ENCODE measurements at regions not wholly inside any gene's neighbourhood (a gene's known extent, or its start where the extent isn't known, plus 50 kb on each side); places are given as distances from the start of the nearest gene placed in this dataset.

DNA sequence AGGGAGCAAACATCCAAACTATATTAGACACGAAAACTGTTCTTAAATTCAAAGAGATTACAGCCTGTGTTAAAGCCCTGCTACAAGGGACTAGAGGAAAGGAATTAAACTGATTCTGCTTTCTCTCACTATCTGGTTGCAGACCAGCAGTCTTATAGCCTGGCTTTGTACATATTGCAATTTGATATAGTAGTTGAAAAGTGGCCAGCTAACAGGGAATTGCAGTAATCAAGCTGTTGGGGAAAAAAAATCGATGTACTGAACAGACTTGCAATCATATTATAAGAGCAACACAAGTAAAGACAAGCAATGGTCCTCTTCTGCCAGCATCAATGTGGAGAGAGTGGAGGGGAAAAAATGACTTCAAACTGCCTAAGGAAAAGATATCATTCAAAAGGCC is 364.4 kb upstream of the EPHA5 start:
- DNase-seq (ENCODE audit: low read depth in 1 of 2, low spot score in 1 of 2), result no peak
- TF ChIP-seq, protein P1, sequence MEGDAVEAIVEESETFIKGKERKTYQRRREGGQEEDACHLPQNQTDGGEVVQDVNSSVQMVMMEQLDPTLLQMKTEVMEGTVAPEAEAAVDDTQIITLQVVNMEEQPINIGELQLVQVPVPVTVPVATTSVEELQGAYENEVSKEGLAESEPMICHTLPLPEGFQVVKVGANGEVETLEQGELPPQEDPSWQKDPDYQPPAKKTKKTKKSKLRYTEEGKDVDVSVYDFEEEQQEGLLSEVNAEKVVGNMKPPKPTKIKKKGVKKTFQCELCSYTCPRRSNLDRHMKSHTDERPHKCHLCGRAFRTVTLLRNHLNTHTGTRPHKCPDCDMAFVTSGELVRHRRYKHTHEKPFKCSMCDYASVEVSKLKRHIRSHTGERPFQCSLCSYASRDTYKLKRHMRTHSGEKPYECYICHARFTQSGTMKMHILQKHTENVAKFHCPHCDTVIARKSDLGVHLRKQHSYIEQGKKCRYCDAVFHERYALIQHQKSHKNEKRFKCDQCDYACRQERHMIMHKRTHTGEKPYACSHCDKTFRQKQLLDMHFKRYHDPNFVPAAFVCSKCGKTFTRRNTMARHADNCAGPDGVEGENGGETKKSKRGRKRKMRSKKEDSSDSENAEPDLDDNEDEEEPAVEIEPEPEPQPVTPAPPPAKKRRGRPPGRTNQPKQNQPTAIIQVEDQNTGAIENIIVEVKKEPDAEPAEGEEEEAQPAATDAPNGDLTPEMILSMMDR (IDR thresholded peaks at IDR 0.05; ENCODE audit: insufficient read depth, low read length), result no peak
- TF ChIP-seq POLR2AphosphoS5 (IDR thresholded peaks at IDR 0.05; ENCODE audit: low read depth), result no peak
- TF ChIP-seq, protein P2, sequence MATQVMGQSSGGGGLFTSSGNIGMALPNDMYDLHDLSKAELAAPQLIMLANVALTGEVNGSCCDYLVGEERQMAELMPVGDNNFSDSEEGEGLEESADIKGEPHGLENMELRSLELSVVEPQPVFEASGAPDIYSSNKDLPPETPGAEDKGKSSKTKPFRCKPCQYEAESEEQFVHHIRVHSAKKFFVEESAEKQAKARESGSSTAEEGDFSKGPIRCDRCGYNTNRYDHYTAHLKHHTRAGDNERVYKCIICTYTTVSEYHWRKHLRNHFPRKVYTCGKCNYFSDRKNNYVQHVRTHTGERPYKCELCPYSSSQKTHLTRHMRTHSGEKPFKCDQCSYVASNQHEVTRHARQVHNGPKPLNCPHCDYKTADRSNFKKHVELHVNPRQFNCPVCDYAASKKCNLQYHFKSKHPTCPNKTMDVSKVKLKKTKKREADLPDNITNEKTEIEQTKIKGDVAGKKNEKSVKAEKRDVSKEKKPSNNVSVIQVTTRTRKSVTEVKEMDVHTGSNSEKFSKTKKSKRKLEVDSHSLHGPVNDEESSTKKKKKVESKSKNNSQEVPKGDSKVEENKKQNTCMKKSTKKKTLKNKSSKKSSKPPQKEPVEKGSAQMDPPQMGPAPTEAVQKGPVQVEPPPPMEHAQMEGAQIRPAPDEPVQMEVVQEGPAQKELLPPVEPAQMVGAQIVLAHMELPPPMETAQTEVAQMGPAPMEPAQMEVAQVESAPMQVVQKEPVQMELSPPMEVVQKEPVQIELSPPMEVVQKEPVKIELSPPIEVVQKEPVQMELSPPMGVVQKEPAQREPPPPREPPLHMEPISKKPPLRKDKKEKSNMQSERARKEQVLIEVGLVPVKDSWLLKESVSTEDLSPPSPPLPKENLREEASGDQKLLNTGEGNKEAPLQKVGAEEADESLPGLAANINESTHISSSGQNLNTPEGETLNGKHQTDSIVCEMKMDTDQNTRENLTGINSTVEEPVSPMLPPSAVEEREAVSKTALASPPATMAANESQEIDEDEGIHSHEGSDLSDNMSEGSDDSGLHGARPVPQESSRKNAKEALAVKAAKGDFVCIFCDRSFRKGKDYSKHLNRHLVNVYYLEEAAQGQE (IDR thresholded peaks at IDR 0.05; ENCODE audit: insufficient replicate concordance, low read depth), result no peak
- TF ChIP-seq GABPA (IDR thresholded peaks at IDR 0.05; ENCODE audit: low read depth), result no peak
- TF ChIP-seq SPI1 (IDR thresholded peaks at IDR 0.05; ENCODE audit: borderline replicate concordance, low read depth), result no peak
- H3K27ac ChIP-seq (replicated peaks), result no peak overlapping the region
- H3K4me3 ChIP-seq (replicated peaks; ENCODE audit: insufficient read depth, low read length), result no peak overlapping the region
- no peaks in the 10 kb centered on the region for H3K27me3 ChIP-seq (ENCODE audit: insufficient read depth, poor library complexity, severe bottlenecking)

DNA sequence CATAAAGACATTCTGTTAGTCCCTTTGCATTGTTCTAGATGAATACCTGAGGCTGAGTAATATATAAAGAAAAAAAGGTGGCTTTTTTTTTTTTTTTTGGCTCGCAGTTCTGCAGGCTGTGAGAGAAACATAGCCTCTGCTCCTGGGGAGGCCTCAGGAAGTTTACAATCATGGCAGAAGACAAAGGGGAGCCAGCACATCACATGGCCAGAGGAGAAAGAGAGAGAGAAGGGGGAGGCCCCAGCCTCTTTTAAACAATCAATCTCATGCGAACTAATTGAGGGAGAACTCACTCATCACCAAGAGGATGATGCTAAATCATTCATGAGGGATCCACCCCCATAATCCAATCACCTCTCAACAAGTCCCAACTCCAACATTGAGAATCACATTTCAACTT is 364.0 kb upstream of the EPHA5 start:
- Histone ChIP-seq H3K4me3 (replicated peaks; ENCODE audit: insufficient read depth, low read length) (no peak overlapping the region), H3K27ac (replicated peaks) (no peak overlapping the region), H3K27me3 (ENCODE audit: insufficient read depth, poor library complexity, severe bottlenecking) (no peaks in the 10 kb centered on the region)
- TF ChIP-seq POLR2AphosphoS5 (IDR thresholded peaks at IDR 0.05; ENCODE audit: low read depth) (no peak), GABPA (IDR thresholded peaks at IDR 0.05; ENCODE audit: low read depth) (no peak)
- DNase-seq (ENCODE audit: low read depth in 1 of 2, low spot score in 1 of 2), result no peak

DNA sequence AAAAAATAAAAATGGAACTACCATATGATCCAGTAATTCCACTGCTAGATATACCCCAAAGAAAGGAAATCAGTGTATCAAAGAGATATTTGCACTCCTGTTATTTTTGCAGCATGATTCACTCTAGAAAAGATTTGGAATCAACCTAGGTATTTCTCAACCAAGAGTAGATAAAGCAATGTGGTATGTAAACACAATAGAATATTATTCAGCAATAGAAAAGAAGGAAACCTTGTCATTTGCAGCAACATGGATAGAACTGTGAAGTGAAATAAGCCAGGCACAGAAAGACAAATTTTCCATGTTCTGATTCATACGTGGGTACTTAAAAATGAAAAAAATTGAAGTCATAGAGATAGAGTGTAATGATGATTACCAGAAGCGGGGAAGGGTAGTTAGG is 362.3 kb upstream of the EPHA5 start:
- DNase-seq (ENCODE audit: low read depth in 1 of 2, low spot score in 1 of 2), result no peak
- Histone ChIP-seq H3K27ac (replicated peaks) (no peak overlapping the region), H3K27me3 (ENCODE audit: insufficient read depth, poor library complexity, severe bottlenecking) (no peaks in the 10 kb centered on the region), H3K4me3 (replicated peaks; ENCODE audit: insufficient read depth, low read length) (no peak overlapping the region)
- TF ChIP-seq POLR2AphosphoS5 (IDR thresholded peaks at IDR 0.05; ENCODE audit: low read depth), result no peak
- TF ChIP-seq, protein P2 (IDR thresholded peaks at IDR 0.05; ENCODE audit: insufficient replicate concordance, low read depth), result no peak
- TF ChIP-seq GABPA (IDR thresholded peaks at IDR 0.05; ENCODE audit: low read depth), result no peak
- TF ChIP-seq, protein P1 (IDR thresholded peaks at IDR 0.05; ENCODE audit: insufficient read depth, low read length), result no peak
- no peak for TF ChIP-seq SPI1 (IDR thresholded peaks at IDR 0.05; ENCODE audit: borderline replicate concordance, low read depth)

DNA sequence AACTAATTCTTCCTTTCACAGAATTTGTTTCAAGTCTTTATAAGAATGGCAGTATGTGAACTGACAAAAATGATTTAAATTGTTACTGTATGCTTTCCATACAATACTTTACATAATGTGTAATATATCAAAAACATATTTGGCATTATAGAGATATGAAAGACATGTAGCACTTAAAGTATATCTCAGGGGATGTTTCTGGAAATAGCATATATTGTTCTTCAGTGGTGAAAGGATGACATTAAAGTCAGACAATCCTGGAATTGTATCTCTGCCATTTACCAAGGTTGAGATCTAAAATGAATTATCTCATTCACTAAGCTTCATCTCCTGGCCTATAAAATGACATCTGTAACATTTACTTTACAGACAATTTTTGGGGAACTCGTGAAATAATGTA is 358.4 kb upstream of the EPHA5 start:
- H3K27ac ChIP-seq (replicated peaks), result no peak overlapping the region
- no peak for DNase-seq (ENCODE audit: low read depth in 1 of 2, low spot score in 1 of 2)
- TF ChIP-seq, protein P2 (IDR thresholded peaks at IDR 0.05; ENCODE audit: insufficient replicate concordance, low read depth), result no peak
- TF ChIP-seq GABPA (IDR thresholded peaks at IDR 0.05; ENCODE audit: low read depth) (no peak), SPI1 (IDR thresholded peaks at IDR 0.05; ENCODE audit: borderline replicate concordance, low read depth) (no peak), POLR2AphosphoS5 (IDR thresholded peaks at IDR 0.05; ENCODE audit: low read depth) (no peak)
- TF ChIP-seq, protein P1 (IDR thresholded peaks at IDR 0.05; ENCODE audit: insufficient read depth, low read length), result no peak
- no peak overlapping the region for H3K4me3 ChIP-seq (replicated peaks; ENCODE audit: insufficient read depth, low read length)
- H3K27me3 ChIP-seq (ENCODE audit: insufficient read depth, poor library complexity, severe bottlenecking), result no peaks in the 10 kb centered on the region

Measured in HL-60 (cell line).